H9 (cell line): ENCODE measurements at regions not wholly inside any gene's neighbourhood (a gene's known extent, or its start where the extent isn't known, plus 50 kb on each side); places are given as distances from the start of the nearest gene placed in this dataset.

Source experiments
- DNase-seq: peaks from one replicate; pipeline ENCODE4 v3.0.0-alpha.2; 2017
- H2AFZ ChIP-seq: one replicate; pipeline ENCODE4 v1.6.1; 2013; ENCODE audit warnings: mild to moderate bottlenecking, low read length, control low read depth, moderate library complexity
- H2AK5ac ChIP-seq: 2 replicates; pipeline ENCODE4 v1.6.1; 2013; ENCODE audit warnings: low read length, control low read depth, mixed read lengths; ENCODE audit not compliant: insufficient read length
- H2BK120ac ChIP-seq: one replicate; pipeline ENCODE4 v1.6.1; 2013; ENCODE audit warnings: low read depth, mild to moderate bottlenecking, low read length, control low read depth, inconsistent platforms; ENCODE audit not compliant: poor library complexity, severe bottlenecking
- H2BK12ac ChIP-seq: 2 replicates; pipeline ENCODE4 v1.6.1; 2013; ENCODE audit warnings: low read length, control low read depth, mixed read lengths, low read depth; ENCODE audit not compliant: insufficient read length
- H2BK15ac ChIP-seq: 2 replicates; pipeline ENCODE4 v1.6.1; 2013; ENCODE audit warnings: low read depth, low read length, control low read depth
- H2BK20ac ChIP-seq: one replicate; pipeline ENCODE4 v1.6.1; 2013; ENCODE audit warnings: low read depth, mild to moderate bottlenecking, low read length, control low read depth, inconsistent platforms; ENCODE audit not compliant: poor library complexity, severe bottlenecking
- H2BK5ac ChIP-seq: 2 replicates; pipeline ENCODE4 v1.6.1; 2013; ENCODE audit warnings: low read length, control low read depth, mixed read lengths; ENCODE audit not compliant: insufficient read length
- H3K14ac ChIP-seq: 2 replicates; pipeline ENCODE4 v1.6.1; 2013; ENCODE audit warnings: low read length, control low read depth; ENCODE audit not compliant: insufficient read depth
- H3K18ac ChIP-seq: 2 replicates; pipeline ENCODE4 v1.6.1; 2013; ENCODE audit warnings: low read depth, mild to moderate bottlenecking, mixed read lengths, low read length, control low read depth; ENCODE audit not compliant: insufficient read length
- H3K23ac ChIP-seq: 2 replicates; pipeline ENCODE4 v1.6.1; 2013; ENCODE audit warnings: low read length, control low read depth, mixed read lengths, low read depth; ENCODE audit not compliant: insufficient read length
- H3K23me2 ChIP-seq: 2 replicates; pipeline ENCODE4 v1.6.1; 2013; ENCODE audit warnings: low read depth, mild to moderate bottlenecking, mixed read lengths, low read length, control low read depth; ENCODE audit not compliant: insufficient read length, poor library complexity, severe bottlenecking
- H3K27ac ChIP-seq: 2 replicates; pipeline ENCODE4 v1.5.1; 2013; ENCODE audit warnings: low read length, control low read depth, mixed read lengths, low read depth; ENCODE audit not compliant: insufficient read length
- H3K27me3 ChIP-seq: 2 replicates; pipeline ENCODE4 v1.6.1; 2013; ENCODE audit warnings: low read length, control low read depth, inconsistent platforms; ENCODE audit not compliant: insufficient read depth
- H3K4ac ChIP-seq: 2 replicates; pipeline ENCODE4 v1.6.1; 2013; ENCODE audit warnings: low read depth, mild to moderate bottlenecking, control low read depth, inconsistent platforms, low read length, moderate library complexity
- H3K4me1 ChIP-seq: 2 replicates; pipeline ENCODE4 v1.6.1; 2013; ENCODE audit warnings: low read length, control low read depth, inconsistent platforms; ENCODE audit not compliant: insufficient read depth
- H3K4me2 ChIP-seq: 2 replicates; pipeline ENCODE4 v1.6.1; 2013; ENCODE audit warnings: low read length, control low read depth, mixed read lengths; ENCODE audit not compliant: insufficient read length, insufficient read depth
- H3K56ac ChIP-seq: 2 replicates; pipeline ENCODE4 v1.6.1; 2013; ENCODE audit warnings: low read depth, mild to moderate bottlenecking, mixed read lengths, low read length, control low read depth; ENCODE audit not compliant: insufficient read length
- H3K79me1 ChIP-seq: 2 replicates; pipeline ENCODE4 v1.6.1; 2013; ENCODE audit warnings: low read depth, mild to moderate bottlenecking, moderate library complexity, low read length, control low read depth, inconsistent platforms; ENCODE audit not compliant: insufficient read depth, poor library complexity, severe bottlenecking
- H3K79me2 ChIP-seq: 2 replicates; pipeline ENCODE4 v1.6.1; 2013; ENCODE audit warnings: low read length, control low read depth, inconsistent platforms; ENCODE audit not compliant: insufficient read depth
- H3K9ac ChIP-seq: 2 replicates; pipeline ENCODE4 v1.6.1; 2013; ENCODE audit warnings: low read length, control low read depth, mixed read lengths; ENCODE audit not compliant: insufficient read length; ENCODE audit errors: extremely low read depth
- H3K9me3 ChIP-seq: one replicate; pipeline ENCODE4 v1.6.1; 2013; ENCODE audit warnings: low read depth, low read length, inconsistent platforms; ENCODE audit not compliant: control insufficient read depth
- H3T11ph ChIP-seq: one replicate; pipeline ENCODE4 v1.6.1; 2013; ENCODE audit warnings: mild to moderate bottlenecking, low read length, control low read depth, inconsistent platforms
- H4K20me1 ChIP-seq: one replicate; pipeline ENCODE4 v1.6.1; 2013; ENCODE audit not compliant: control insufficient read depth, insufficient read length, insufficient read depth
- H4K5ac ChIP-seq: 2 replicates; pipeline ENCODE4 v1.6.1; 2013; ENCODE audit warnings: low read depth, mild to moderate bottlenecking, mixed read lengths, low read length, control low read depth; ENCODE audit not compliant: insufficient read length
- H4K8ac ChIP-seq: replicated peaks from 2 replicates; pipeline ENCODE4 v1.6.1; 2013; ENCODE audit warnings: low read length, control low read depth, mixed read lengths, low read depth; ENCODE audit not compliant: insufficient read length
- H4K91ac ChIP-seq: 2 replicates; pipeline ENCODE4 v1.6.1; 2013; ENCODE audit warnings: low read depth, mild to moderate bottlenecking, moderate library complexity, mixed read lengths, low read length, control low read depth; ENCODE audit not compliant: insufficient read length
- H3K27ac Mint-ChIP-seq, 3 experiments: 2 replicates in 2 of 3; 3 replicates in 1 of 3; pipeline ENCODE4 v1.8.0; 2020 to 2021; ENCODE audit warnings: mixed read lengths in 3 of 3, mild to moderate bottlenecking in 1 of 3, moderate library complexity in 1 of 3
- H3K27me3 Mint-ChIP-seq: 2 replicates; pipeline ENCODE4 v1.8.0; 2021; ENCODE audit warnings: low read depth, mild to moderate bottlenecking, moderate library complexity, mixed read lengths
- H3K36me3 Mint-ChIP-seq, 3 experiments: 2 replicates in 2 of 3; 3 replicates in 1 of 3; pipeline ENCODE4 v1.8.0; 2020 to 2021; ENCODE audit warnings: low read depth in 3 of 3, mixed read lengths in 3 of 3; ENCODE audit not compliant: insufficient read depth in 1 of 3
- H3K4me1 Mint-ChIP-seq, 2 experiments: 2 replicates each; pipeline ENCODE4 v1.8.0; 2020; ENCODE audit warnings: mixed read lengths in 2 of 2
- H3K4me3 Mint-ChIP-seq, 2 experiments: 2 replicates in 1 of 2; 3 replicates in 1 of 2; pipeline ENCODE4 v1.8.0; 2020 to 2021; ENCODE audit warnings: mild to moderate bottlenecking in 2 of 2, mixed read lengths in 2 of 2, moderate library complexity in 1 of 2
- H3K9me3 Mint-ChIP-seq, 2 experiments: 2 replicates in 1 of 2; 3 replicates in 1 of 2; pipeline ENCODE4 v1.8.0; 2020; ENCODE audit warnings: mild to moderate bottlenecking in 2 of 2, mixed read lengths in 2 of 2, moderate library complexity in 1 of 2
- WGBS: extraction: QIAGEN DNeasy Blood & Tissue Kit; methylation state at CpG from one replicate; pipeline ENCODE4 v1.1.7; 2013; ENCODE audit warnings: missing lambda C conversion rate, low lambda C conversion rate, mixed read lengths; ENCODE audit not compliant: insufficient read length; ENCODE audit errors: extremely low coverage; 5-methylcytosine and 5-hydroxymethylcytosine counted together
- TF ChIP-seq, protein P1 (sequence below): fragments of 200-600 bp; sonication (generic); conservative IDR thresholded peaks from 3 replicates; pipeline ENCODE4 v1.8.0; 2021; ENCODE audit warnings: antibody characterized with exemption, mild to moderate bottlenecking

- Histone ChIP-seq H3K18ac (no peak overlapping the region), H2BK15ac (no peak overlapping the region), H3K4me2 (no peak overlapping the region), H3T11ph (no peak overlapping the region), H2BK12ac (no peak overlapping the region), H4K91ac (no peak overlapping the region), H2BK5ac (no peak overlapping the region), H3K9me3 (no peaks in the 10 kb centered on the region), H3K56ac (no peak overlapping the region), H3K14ac (no peak overlapping the region), H3K79me1 (no peaks in the 10 kb centered on the region), H3K9ac (no peak overlapping the region), H2AK5ac (no peak overlapping the region), H2BK20ac (no peak overlapping the region), H2BK120ac (no peak overlapping the region), H2AFZ (no peak overlapping the region), H3K27me3 (no peaks in the 10 kb centered on the region; the same call in 1 of the 2 replicates), H4K8ac (no peak overlapping the region), H3K4ac (no peak overlapping the region), H4K5ac (no peak overlapping the region), H3K79me2 (no peaks in the 10 kb centered on the region), H3K27ac (no peak overlapping the region), H3K4me1 (no peaks in the 10 kb centered on the region; the same call in 1 of the 2 replicates), H4K20me1 (no peaks in the 10 kb centered on the region), H3K23me2 (no peaks in the 10 kb centered on the region), H3K23ac (no peak overlapping the region)
- TF ChIP-seq, protein P1, sequence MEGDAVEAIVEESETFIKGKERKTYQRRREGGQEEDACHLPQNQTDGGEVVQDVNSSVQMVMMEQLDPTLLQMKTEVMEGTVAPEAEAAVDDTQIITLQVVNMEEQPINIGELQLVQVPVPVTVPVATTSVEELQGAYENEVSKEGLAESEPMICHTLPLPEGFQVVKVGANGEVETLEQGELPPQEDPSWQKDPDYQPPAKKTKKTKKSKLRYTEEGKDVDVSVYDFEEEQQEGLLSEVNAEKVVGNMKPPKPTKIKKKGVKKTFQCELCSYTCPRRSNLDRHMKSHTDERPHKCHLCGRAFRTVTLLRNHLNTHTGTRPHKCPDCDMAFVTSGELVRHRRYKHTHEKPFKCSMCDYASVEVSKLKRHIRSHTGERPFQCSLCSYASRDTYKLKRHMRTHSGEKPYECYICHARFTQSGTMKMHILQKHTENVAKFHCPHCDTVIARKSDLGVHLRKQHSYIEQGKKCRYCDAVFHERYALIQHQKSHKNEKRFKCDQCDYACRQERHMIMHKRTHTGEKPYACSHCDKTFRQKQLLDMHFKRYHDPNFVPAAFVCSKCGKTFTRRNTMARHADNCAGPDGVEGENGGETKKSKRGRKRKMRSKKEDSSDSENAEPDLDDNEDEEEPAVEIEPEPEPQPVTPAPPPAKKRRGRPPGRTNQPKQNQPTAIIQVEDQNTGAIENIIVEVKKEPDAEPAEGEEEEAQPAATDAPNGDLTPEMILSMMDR = no peak
- Mint-ChIP-seq H3K27me3 (no peaks in the 10 kb centered on the region), H3K36me3 (no peaks in the 10 kb centered on the region), H3K9me3 (no peaks in the 10 kb centered on the region; a peak in 1 of 5 replicates), H3K4me3 (no peak overlapping the region), H3K27ac (peak overlapping the region in 1 of 3 experiments; percentile 48; a peak in 1 of 7 replicates), H3K4me1 (peaks cover 15 to 17% of the 10 kb centered on the region in 2 experiments)
- no CpG with 5 or more reads among the region's 4 CpGs for WGBS
- DNase-seq = no peak
These were observed 357.6 kb downstream of the MCTP2 start for GRCh38 chr15:94588993-94589392.
